Fibroblast of mammary gland (primary cell): ENCODE measurements at regions not wholly inside any gene's neighbourhood (a gene's known extent, or its start where the extent isn't known, plus 50 kb on each side); places are given as distances from the start of the nearest gene placed in this dataset.

Experiments used
- DNase-seq: peaks from one replicate; pipeline ENCODE4 v3.0.0-alpha.2; 2010; ENCODE audit warnings: low read depth
- H3K4me3 ChIP-seq: 2 replicates; pipeline ENCODE4 v1.5.1; 2011; ENCODE audit warnings: low read depth, mild to moderate bottlenecking, low read length, moderate library complexity; ENCODE audit not compliant: control insufficient read depth
- CTCF ChIP-seq: conservative IDR thresholded peaks from 2 replicates; pipeline ENCODE4 v1.5.1; 2011; ENCODE audit warnings: low read depth, low read length, inconsistent platforms; ENCODE audit not compliant: control insufficient read depth, insufficient read depth

- DNase-seq, result no peak
- no peak overlapping the region for H3K4me3 ChIP-seq
- no peak for TF ChIP-seq CTCF
Observed at GRCh38 chr10:42924484-42924883, 141.9 kb downstream of the BMS1 start.

- TF ChIP-seq CTCF, result no peak
Observed at GRCh38 chr10:42926843-42927242, 144.2 kb downstream of the BMS1 start.

GRCh38 chr10:42928064-42928463, 145.5 kb downstream of the BMS1 start:
- DNase-seq, result no peak
- no peak for TF ChIP-seq CTCF
- H3K4me3 ChIP-seq, result no peak overlapping the region

More at GRCh38 chr10:42926843-42927242, 144.2 kb downstream of the BMS1 start:
- DNase-seq, result peak; percentile 53
- no peak overlapping the region for H3K4me3 ChIP-seq

- TF ChIP-seq CTCF, result no peak
- H3K4me3 ChIP-seq, result no peak overlapping the region
- DNase-seq, result no peak
Observed at GRCh38 chr10:42929236-42929635, 146.6 kb downstream of the BMS1 start.

GRCh38 chr10:42929993-42930392, 146.9 kb upstream of the RET start:
- TF ChIP-seq CTCF, result no peak
- DNase-seq, result no peak

GRCh38 chr10:42930516-42931192, 146.2 kb upstream of the RET start:
- no peak overlapping the region for H3K4me3 ChIP-seq
- no peak for DNase-seq
- TF ChIP-seq CTCF, result no peak

More at GRCh38 chr10:42929993-42930392, 146.9 kb upstream of the RET start:
- no peak overlapping the region for H3K4me3 ChIP-seq
